Epidermal melanocyte (primary cell): ENCODE measurements at regions not wholly inside any gene's neighbourhood (a gene's known extent, or its start where the extent isn't known, plus 50 kb on each side); places are given as distances from the start of the nearest gene placed in this dataset.

Source experiments
- DNase-seq: peaks from one replicate; pipeline ENCODE4 v3.0.0; 2011; ENCODE audit warnings: low spot score; ENCODE audit not compliant: insufficient read length

- DNase-seq = no peak
Measured at GRCh38 chr1:30274976-30275621, 448.3 kb downstream of the MATN1 start.

- DNase-seq = no peak
Measured at GRCh38 chr1:30274173-30274970, 449.0 kb downstream of the MATN1 start.

GRCh38 chr1:30273456-30273855 lies 449.9 kb downstream of the MATN1 start:
- no peak for DNase-seq

- no peak for DNase-seq
Measured at GRCh38 chr1:30273021-30273325, 450.4 kb downstream of the MATN1 start.

GRCh38 chr1:30272277-30273020 lies 450.9 kb downstream of the MATN1 start:
- no peak for DNase-seq

- DNase-seq = no peak
Measured at GRCh38 chr1:30271401-30272276, 451.7 kb downstream of the MATN1 start.

- DNase-seq = no peak
Measured at GRCh38 chr1:30270461-30270860, 452.9 kb downstream of the MATN1 start.

GRCh38 chr1:30268923-30269666 lies 454.3 kb downstream of the MATN1 start:
- no peak for DNase-seq

GRCh38 chr1:30267856-30268255 lies 455.5 kb downstream of the MATN1 start:
- DNase-seq = no peak

GRCh38 chr1:30267046-30267445 lies 456.3 kb downstream of the MATN1 start:
- no peak for DNase-seq

- no peak for DNase-seq
Measured at GRCh38 chr1:30265127-30266070, 458.0 kb downstream of the MATN1 start.

- no peak for DNase-seq
Measured at GRCh38 chr1:30264672-30265025, 458.7 kb downstream of the MATN1 start.

- no peak for DNase-seq
Measured at GRCh38 chr1:30263888-30264671, 459.3 kb downstream of the MATN1 start.

- DNase-seq = no peak
Measured at GRCh38 chr1:30263405-30263804, 460.0 kb downstream of the MATN1 start.

- DNase-seq = no peak
Measured at GRCh38 chr1:30262158-30262557, 461.2 kb downstream of the MATN1 start.

- no peak for DNase-seq
Measured at GRCh38 chr1:30260318-30260717, 463.1 kb downstream of the MATN1 start.

- DNase-seq = no peak
Measured at GRCh38 chr1:30259631-30260030, 463.8 kb downstream of the MATN1 start.

- DNase-seq = no peak
Measured at GRCh38 chr1:30258876-30259275, 464.5 kb downstream of the MATN1 start.

GRCh38 chr1:30258471-30258870 lies 464.9 kb downstream of the MATN1 start:
- DNase-seq = no peak
